ENCODE measurements at regions not wholly inside any gene's neighbourhood (a gene's known extent, or its start where the extent isn't known, plus 50 kb on each side); places are given as distances from the start of the nearest gene placed in this dataset.

- TF ChIP-seq SIRT6 (IDR thresholded peaks at IDR 0.05; ENCODE audit: low read length) (no peak), ATF3 (IDR thresholded peaks at IDR 0.05; ENCODE audit: insufficient read depth, low read depth, low read length) (no peak), YY1 (IDR thresholded peaks at IDR 0.05; ENCODE audit: low read depth, low read length) (no peak)
These were observed 510.7 kb upstream of the ACO1 start (continued) for GRCh38 chr9:31873722-31874121.
